ENCODE measurements at regions not wholly inside any gene's neighbourhood (a gene's known extent, or its start where the extent isn't known, plus 50 kb on each side); places are given as distances from the start of the nearest gene placed in this dataset.

GRCh38 chr3:30372837-30373236, 233.6 kb upstream of the TGFBR2 start:
- no peak for DNase-seq

GRCh38 chr3:30384546-30385072, 221.8 kb upstream of the TGFBR2 start:
- no peak for DNase-seq

- DNase-seq = no peak
Measured at GRCh38 chr3:30393079-30393478, 213.3 kb upstream of the TGFBR2 start.

GRCh38 chr3:30397030-30397429, 209.4 kb upstream of the TGFBR2 start:
- no peak for DNase-seq

GRCh38 chr3:30399394-30400181, 206.8 kb upstream of the TGFBR2 start:
- no peak for DNase-seq

GRCh38 chr3:30400926-30401325, 205.5 kb upstream of the TGFBR2 start:
- DNase-seq = no peak

- no peak for DNase-seq
Measured at GRCh38 chr3:30401971-30402370, 204.4 kb upstream of the TGFBR2 start.

GRCh38 chr3:30407651-30408050, 198.8 kb upstream of the TGFBR2 start:
- no peak for DNase-seq

- DNase-seq = no peak
Measured at GRCh38 chr3:30408105-30408557, 198.3 kb upstream of the TGFBR2 start.

GRCh38 chr3:30418443-30418842, 188.0 kb upstream of the TGFBR2 start:
- DNase-seq = no peak

GRCh38 chr3:30421266-30421665, 185.1 kb upstream of the TGFBR2 start:
- no peak for DNase-seq

- DNase-seq = no peak
Measured at GRCh38 chr3:30426293-30426993, 180.0 kb upstream of the TGFBR2 start.

GRCh38 chr3:30428251-30428650, 178.2 kb upstream of the TGFBR2 start:
- DNase-seq = no peak

GRCh38 chr3:30435861-30436331, 170.5 kb upstream of the TGFBR2 start:
- no peak for DNase-seq

- no peak for DNase-seq
Measured at GRCh38 chr3:30437171-30437601, 169.2 kb upstream of the TGFBR2 start.

- no peak for DNase-seq
Measured at GRCh38 chr3:30438126-30438525, 168.3 kb upstream of the TGFBR2 start.

- no peak for DNase-seq
Measured at GRCh38 chr3:30439451-30440053, 166.8 kb upstream of the TGFBR2 start.

- DNase-seq = no peak
Measured at GRCh38 chr3:30440147-30440604, 166.2 kb upstream of the TGFBR2 start.

- no peak for DNase-seq
Measured at GRCh38 chr3:30440880-30441279, 165.5 kb upstream of the TGFBR2 start.

- DNase-seq = no peak
Measured at GRCh38 chr3:30443756-30444673, 162.4 kb upstream of the TGFBR2 start.

GRCh38 chr3:30448450-30449289, 157.7 kb upstream of the TGFBR2 start:
- no peak for DNase-seq

Measured in NCI-H2081 (cell line).